GM21576 (cell line): ENCODE measurements at regions not wholly inside any gene's neighbourhood (a gene's known extent, or its start where the extent isn't known, plus 50 kb on each side); places are given as distances from the start of the nearest gene placed in this dataset.
"Not testable (repeated sequence)": the region's sequence is repeated elsewhere in the genome, so short reads cannot be mapped to it uniquely, and the experiment has no call there.

Experiments
- ATAC-seq: cut with Tn5 transposase; IDR thresholded peaks from one replicate; pipeline ENCODE4 v1.9.1; 2021; ENCODE audit warnings: mild to moderate bottlenecking, moderate library complexity; ENCODE audit not compliant: unreplicated experiment

DNA sequence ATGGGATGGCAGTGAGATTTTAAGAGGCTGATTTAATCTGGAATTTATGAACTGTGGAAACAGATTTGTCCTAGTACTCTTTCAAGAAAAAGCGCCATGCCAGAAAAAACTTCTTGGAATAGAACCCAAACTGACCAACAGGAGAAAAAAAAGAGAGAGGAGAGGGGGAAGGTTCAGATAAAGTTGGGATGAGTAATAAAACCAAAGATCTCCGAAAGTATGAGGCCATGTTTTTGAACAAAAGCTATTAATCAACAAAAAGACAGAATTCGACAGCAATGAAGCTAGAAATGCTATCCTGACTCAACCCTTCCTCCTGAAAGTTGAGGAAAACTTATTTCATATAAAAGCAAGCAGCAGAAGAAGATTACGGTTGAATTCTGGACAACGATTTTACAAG is 135.5 kb downstream of the CEMIP2 start:
- no peak for ATAC-seq

GRCh38 chr9:71630377-71630995 is 137.8 kb downstream of the CEMIP2 start:
- no peak for ATAC-seq

DNA sequence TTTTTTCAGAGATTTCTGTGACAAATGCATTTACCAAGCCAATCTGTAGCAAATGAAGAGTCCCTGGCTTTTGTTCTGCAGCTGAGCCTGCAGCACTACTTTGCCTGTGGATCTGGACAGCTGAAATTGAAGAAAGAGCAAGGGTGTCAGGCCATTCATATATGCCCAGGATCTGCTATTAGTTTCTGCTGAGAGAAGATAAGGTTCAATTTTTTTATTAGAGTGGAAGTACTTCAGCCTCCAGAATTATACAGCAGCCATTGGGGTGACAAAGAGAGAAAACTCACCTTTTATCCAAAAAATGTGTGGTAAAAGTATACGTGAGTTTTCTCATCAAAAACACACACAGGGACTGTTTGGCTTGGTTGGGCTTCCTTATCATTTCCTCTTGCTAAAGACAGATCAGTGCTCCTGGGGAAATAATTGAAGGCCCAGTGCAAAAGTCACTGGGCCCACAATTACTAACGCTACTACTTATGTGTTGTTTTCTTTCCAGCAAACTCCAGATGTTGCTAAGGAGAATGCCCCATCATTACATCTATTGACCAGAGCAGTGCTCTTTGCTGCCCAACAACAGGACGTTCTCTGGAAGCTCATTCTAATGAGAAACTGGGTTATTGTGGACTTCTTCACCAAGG is 138.6 kb downstream of the CEMIP2 start:
- no peak for ATAC-seq

- ATAC-seq = no peak
Observed at GRCh38 chr9:71628247-71628646, 140.1 kb downstream of the CEMIP2 start.

DNA sequence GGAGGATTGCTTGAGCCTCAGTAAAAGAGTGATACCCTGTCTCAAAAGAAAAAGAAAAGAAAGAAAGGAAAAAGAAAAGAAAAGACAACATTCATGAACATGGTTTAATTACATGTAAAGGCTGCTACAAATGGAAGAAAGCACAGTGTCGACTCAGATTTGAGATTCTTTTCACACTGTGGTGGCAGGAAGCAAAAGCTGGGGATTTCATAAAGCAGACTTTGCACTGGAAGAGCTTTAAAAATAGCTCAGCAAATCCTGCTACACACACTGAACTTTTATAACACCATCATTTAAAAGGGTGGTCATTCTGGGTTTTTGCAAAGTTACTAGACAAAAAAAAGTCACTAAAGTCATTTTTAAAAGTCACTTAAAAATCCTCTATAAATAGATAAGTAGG is 140.8 kb downstream of the CEMIP2 start:
- no peak for ATAC-seq

DNA sequence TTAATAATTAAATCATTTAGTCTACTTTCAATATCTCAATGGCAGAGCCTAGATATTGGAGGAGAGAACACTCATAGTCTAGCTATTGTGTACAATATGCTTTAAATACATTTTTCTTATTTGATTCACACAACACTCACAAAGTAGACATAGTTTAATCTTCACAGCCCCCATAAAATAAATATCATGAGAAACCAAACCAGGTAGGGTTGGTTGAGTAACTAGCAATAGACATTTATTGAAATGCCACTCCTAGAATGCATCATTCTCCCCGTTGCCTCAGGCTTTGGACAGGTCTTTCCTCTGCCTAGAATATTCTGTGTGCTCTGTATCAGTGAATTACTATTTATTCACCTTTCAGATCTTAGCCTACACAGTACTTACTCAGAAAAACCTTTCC is 141.9 kb downstream of the CEMIP2 start:
- ATAC-seq = no peak

DNA sequence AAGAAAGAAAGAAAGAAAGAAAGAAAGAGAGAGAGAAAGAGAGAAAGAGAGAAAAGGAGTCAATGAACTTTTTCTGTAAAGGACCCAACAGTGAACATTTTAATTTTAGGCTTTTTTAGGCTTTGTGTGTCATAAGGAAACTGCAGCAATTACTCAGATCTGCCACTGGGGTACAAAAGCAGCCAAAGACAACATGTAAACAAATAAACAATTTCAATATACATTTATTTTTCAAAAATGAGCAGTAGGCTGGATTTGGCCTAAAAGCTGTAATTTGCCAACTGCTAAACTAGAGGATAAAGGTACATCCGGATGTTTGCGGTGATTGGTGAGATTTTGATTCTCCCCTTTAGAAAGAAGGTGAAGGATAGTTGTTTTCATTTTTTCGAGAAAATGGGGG is 143.6 kb downstream of the CEMIP2 start:
- no peak for ATAC-seq

- no peak for ATAC-seq
Observed at GRCh38 chr9:71620746-71621145, 147.6 kb downstream of the CEMIP2 start.

- ATAC-seq = no peak
Observed at GRCh38 chr9:71620331-71620730, 148.0 kb downstream of the CEMIP2 start.

- ATAC-seq = no peak
Observed at GRCh38 chr9:71619926-71620325, 148.4 kb downstream of the CEMIP2 start.

DNA sequence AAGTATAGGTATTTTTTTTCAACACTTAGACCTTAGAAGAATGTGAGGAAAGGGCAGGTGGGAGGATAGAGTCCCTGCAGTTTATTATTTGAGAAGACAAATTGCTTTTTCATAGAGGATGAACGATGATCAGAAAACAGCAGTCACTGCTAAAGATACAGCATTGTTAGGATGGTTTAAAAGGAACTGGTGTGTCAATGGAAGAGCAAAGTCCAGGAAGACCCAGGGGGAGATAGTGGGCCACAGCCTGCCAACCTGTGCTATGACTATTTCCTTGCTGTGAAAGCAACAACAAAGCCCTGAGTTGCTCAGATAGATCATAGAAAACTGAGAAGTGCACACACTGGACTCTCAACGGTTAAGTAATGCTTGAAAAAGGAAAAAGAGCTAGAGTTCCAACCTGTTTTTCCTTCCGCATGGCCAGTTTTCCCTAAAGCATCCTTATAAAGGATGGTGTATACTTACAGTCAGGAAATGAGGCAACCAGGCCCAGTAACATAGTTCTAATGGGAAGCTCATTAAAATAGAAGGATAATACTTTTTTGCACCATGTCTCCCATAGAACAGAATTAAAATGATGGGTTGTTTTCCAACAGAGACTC is 153.8 kb downstream of the CEMIP2 start:
- ATAC-seq = no peak

- ATAC-seq = no peak
Observed at GRCh38 chr9:71612889-71613288, 155.4 kb downstream of the CEMIP2 start.

- ATAC-seq = no peak
Observed at GRCh38 chr9:71609448-71609830, 158.9 kb downstream of the CEMIP2 start.

DNA sequence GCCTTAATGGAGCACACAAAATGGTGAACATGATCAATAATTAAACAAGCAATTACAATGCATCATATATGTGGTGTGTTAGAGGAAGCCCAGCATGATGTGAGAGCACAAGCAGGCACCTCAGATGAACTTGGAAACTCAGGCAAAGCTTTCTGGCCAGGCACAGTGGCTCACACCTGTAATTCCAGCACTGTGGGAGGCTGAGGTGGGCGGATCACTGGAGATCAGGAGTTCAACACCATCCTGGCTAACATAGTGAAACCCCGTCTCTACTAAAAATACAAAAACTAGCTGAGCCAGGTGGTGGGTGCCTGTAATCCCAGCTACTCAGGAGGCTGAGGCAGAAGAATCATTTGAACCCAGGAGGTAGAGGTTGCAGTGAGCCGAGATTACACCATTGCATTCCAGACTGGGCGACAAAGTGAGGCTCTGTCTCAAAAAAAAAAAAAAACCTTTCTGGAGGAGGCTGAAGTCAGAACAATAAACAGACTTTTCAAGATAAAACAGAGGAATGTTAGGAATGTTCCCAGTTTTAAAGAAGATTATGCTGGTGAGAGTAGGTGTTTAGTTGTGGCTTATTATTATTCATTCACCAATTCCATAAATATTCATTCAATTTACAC is 159.4 kb downstream of the CEMIP2 start:
- no peak for ATAC-seq

DNA sequence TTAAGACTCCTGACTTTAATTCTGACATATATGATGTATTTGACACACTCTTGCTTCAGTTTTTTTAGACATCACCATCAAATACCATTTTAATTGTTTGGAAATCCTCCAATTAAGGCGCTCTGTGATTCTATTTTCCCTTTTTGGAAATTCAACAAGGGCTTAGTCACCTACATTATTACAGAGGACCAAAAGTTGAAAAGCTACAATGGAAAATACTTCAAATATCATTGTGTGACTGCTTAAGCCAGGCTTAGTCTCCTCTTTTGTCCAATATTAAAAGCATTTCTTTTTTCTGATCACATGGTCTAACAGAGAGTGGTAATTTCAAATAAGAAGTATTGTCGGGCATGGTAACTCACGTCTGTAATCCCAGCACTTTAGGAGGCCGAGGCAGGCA is 160.3 kb downstream of the CEMIP2 start:
- no peak for ATAC-seq

- ATAC-seq = no peak
Observed at GRCh38 chr9:71607461-71607881, 160.8 kb downstream of the CEMIP2 start.

DNA sequence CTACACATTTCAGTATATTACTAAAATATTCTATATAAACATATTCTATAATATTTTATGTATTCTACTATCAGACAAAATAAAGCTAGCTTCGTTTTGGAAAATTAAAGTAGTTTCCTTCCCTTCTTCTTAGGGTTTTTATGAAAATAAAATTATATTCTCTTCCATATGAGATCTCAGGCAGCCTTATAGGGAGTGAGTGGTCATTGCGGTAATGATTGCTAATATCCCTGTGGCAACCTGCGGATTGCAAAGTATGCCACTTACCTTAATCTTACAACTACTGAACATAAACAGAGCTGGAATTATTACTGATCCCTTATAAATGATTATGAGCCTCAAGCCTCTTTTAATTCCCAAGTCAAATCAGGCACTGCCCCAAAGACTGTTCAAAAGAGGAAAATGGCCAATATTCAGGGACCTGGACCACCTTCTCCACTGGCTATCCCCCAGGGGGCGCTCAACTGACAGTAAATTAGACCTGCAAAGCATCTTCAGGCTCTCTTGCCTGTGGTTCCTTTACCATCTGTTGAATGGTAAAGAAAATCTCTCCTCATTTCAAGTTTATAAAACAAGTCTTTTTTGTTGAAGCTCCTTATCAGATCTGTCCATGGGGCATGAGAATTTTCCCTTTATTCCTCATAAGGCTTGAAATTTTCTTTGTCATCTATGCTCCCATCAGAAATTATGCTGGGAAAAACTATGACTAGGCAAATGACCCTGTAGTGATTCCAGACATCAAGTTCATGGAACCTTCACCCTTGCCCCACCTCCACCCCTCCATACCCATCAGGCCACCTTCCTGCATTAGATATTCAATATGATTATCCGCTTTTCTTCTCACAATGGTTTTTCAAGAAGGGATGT is 163.9 kb downstream of the CEMIP2 start:
- ATAC-seq = peak; percentile 75

GRCh38 chr9:71602652-71603051 is 165.7 kb downstream of the CEMIP2 start:
- no peak for ATAC-seq

GRCh38 chr9:71595762-71596161 is 172.6 kb downstream of the CEMIP2 start:
- not testable (repeated sequence) for ATAC-seq

DNA sequence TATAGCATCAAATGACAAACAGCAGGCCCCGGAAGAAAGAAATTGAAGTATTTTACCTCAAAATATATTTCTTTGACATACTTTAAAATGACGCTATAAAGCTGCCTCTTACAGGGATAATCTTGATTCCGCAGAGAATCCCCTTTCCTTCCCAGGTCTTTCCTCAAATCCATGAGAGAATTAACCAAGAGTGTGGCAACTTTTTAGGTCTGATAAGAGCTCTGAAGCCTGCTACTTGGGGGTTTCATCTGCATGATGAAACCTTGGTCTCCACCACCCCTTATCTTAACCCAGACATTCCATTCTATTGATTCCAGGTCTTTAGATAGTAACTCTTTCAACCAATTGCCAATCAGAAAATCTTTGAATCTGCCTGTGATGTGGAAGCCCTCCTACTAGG is 173.8 kb downstream of the CEMIP2 start:
- no peak for ATAC-seq

DNA sequence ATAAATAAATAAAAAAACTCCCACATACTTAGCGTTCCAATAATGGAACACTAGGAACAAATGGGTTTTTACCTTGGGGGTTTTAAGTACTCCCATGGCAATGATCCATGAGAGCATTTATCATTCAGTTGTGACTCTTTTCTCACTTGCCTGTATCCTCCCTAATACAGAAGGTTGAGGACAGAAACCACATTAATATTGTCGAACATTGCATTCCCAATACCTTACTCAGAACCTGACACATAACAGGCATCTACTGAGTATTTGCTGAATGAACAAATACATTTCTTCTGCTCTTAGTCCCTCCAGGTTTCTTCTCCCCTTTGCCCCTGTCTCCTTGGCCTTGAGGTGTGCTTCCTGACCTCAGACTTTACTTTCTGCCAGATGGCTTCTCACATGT is 175.9 kb downstream of the CEMIP2 start:
- no peak for ATAC-seq
